ENCODE measurements at regions not wholly inside any gene's neighbourhood (a gene's known extent, or its start where the extent isn't known, plus 50 kb on each side); places are given as distances from the start of the nearest gene placed in this dataset.

DNA sequence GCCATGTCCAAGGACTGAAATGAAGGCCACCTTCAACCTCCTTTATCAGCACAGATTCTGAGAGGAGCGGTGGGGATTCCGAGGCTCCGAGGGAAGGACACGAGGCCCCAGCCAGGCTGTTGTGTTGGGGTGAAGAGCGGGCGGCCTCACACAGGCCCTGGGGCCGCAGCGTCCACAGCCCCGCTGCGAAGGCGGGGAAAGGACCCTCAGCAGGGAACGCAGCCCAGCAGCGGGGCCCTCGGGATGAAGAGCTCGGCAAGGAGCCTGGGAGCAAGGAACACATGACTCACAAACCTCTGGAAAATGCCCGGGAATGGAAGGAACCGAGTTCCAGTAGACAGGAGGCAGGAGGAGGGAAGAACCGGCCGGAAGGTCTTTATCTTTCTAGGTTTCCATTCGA lies 227.2 kb downstream of the BRD1 start:
- H3K36me3 ChIP-seq (replicated peaks in 1 of 2; ENCODE audit: control extremely low read depth in 1 of 2, control insufficient read depth in 1 of 2, extremely low read depth in 1 of 2, insufficient read depth in 2 of 2, low read length in 1 of 2): peaks cover 2 to 7% of the 10 kb centered on the region in 2 experiments
- H3K9ac ChIP-seq (ENCODE audit: low read length): no peak overlapping the region
- no peaks in the 10 kb centered on the region for H3K4me1 ChIP-seq (ENCODE audit: control insufficient read depth in 2 of 2, insufficient read depth in 2 of 2, low read length in 2 of 2)
- ATAC-seq (ENCODE audit: low read depth) (no peak), DNase-seq (no peak)
- POLR2A ChIA-PET: no interaction called here
- no peak overlapping the region for H3K27ac ChIP-seq (ENCODE audit: low read length in 2 of 2)
- H2AFZ ChIP-seq (ENCODE audit: insufficient read depth, low read depth, low read length, poor library complexity, severe bottlenecking): no peak overlapping the region
- no peaks in the 10 kb centered on the region for H3K27me3 Mint-ChIP-seq
- intact Hi-C loops (cut with micrococcal nuclease): no loop called here
- H3K79me2 ChIP-seq (ENCODE audit: control insufficient read depth, insufficient read depth, low read length): peaks cover 65% of the 10 kb centered on the region
- H3K4me1 Mint-ChIP-seq: no peaks in the 10 kb centered on the region
- WGBS (ENCODE audit: insufficient coverage): over 99% methylated on average over 20 of the region's 20 CpGs
- no peak overlapping the region for H3K4me3 ChIP-seq (ENCODE audit: control extremely low read depth in 1 of 5, extremely low read depth in 1 of 5, insufficient read depth in 1 of 5, low read depth in 2 of 5, low read length in 4 of 5)
- no peak overlapping the region for H3K27ac Mint-ChIP-seq
- TF ChIP-seq EZH2 (IDR thresholded peaks at IDR 0.05; ENCODE audit: borderline replicate concordance, insufficient read depth, low read depth, low read length, poor library complexity, severe bottlenecking) (no peak), CTCF (IDR thresholded peaks at IDR 0.05) (no peak)
- CTCF ChIA-PET: no interaction called here
- peaks cover 42% of the 10 kb centered on the region for H4K20me1 ChIP-seq (ENCODE audit: control insufficient read depth, insufficient read depth, low read length, poor library complexity, severe bottlenecking)
- peaks cover 9% of the 10 kb centered on the region for H3K9me3 Mint-ChIP-seq (ENCODE audit: insufficient read depth)
- H3K4me3 Mint-ChIP-seq: no peak overlapping the region
- no peaks in the 10 kb centered on the region for H3K27me3 ChIP-seq (replicated peaks in 1 of 4; ENCODE audit: control extremely low read depth in 1 of 4, control insufficient read depth in 3 of 4, insufficient read depth in 4 of 4, low read length in 3 of 4)
- H3K9me3 ChIP-seq (ENCODE audit: control extremely low read depth in 1 of 3, control insufficient read depth in 2 of 3, insufficient read depth in 1 of 3, low read length in 2 of 3): peaks cover 1 to 12% (median 11%) of the 10 kb centered on the region in 3 donors
- no peak overlapping the region for H3K4me2 ChIP-seq (replicated peaks; ENCODE audit: low read depth, low read length, poor library complexity, severe bottlenecking)

DNA sequence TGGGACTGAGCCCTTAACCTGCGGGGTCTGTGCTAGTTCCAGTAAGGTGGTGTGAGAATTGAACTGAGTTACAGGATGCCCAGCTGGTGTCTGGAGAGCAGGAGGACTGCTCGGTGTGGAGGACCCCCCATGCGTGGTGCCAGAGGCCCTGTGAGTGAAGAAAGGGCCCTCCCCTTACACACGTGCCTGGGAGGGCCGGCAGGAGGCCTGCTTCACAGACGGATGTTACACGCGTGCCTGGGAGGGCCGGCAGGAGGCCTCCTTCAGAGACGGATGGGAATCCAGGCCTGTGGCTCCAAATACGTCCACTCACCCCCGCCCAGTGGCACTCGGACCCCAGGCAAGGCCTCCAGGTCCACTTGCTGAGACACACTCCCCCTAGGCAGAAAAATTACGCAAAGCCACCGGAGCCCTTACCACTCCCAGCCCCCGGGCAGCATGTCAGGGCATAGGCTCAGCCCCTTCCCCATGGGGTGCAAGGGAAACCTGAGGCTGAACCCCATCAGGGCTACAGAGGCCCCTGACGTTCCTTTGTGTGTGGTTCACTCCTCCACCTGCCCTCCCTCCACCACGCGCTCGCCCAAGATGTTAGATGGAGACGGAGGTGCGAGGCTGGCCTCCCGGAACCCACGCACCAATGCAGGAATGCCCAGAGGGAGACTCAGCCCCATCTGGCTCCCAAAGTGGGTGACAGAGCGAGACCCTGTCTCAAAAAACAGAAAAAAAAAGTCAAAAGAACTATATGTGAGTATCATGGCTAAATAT lies 227.8 kb downstream of the BRD1 start:
- Histone ChIP-seq H3K4me2 (replicated peaks; ENCODE audit: low read depth, low read length, poor library complexity, severe bottlenecking) (no peak overlapping the region), H3K36me3 (replicated peaks in 1 of 2; ENCODE audit: control extremely low read depth in 1 of 2, control insufficient read depth in 1 of 2, extremely low read depth in 1 of 2, insufficient read depth in 2 of 2, low read length in 1 of 2) (peaks cover 3 to 7% of the 10 kb centered on the region in 2 experiments), H3K27me3 (replicated peaks in 1 of 4; ENCODE audit: control extremely low read depth in 1 of 4, control insufficient read depth in 3 of 4, insufficient read depth in 4 of 4, low read length in 3 of 4) (no peaks in the 10 kb centered on the region), H3K9ac (ENCODE audit: low read length) (no peak overlapping the region), H3K27ac (ENCODE audit: low read length in 2 of 2) (no peak overlapping the region), H3K9me3 (ENCODE audit: control extremely low read depth in 1 of 3, control insufficient read depth in 2 of 3, insufficient read depth in 1 of 3, low read length in 2 of 3) (peaks cover under 1 to 10% (median 6%) of the 10 kb centered on the region in 3 donors), H2AFZ (ENCODE audit: insufficient read depth, low read depth, low read length, poor library complexity, severe bottlenecking) (no peak overlapping the region), H3K79me2 (ENCODE audit: control insufficient read depth, insufficient read depth, low read length) (peaks cover 71% of the 10 kb centered on the region), H3K4me1 (ENCODE audit: control insufficient read depth in 2 of 2, insufficient read depth in 2 of 2, low read length in 2 of 2) (no peaks in the 10 kb centered on the region), H4K20me1 (ENCODE audit: control insufficient read depth, insufficient read depth, low read length, poor library complexity, severe bottlenecking) (peaks cover 42% of the 10 kb centered on the region), H3K4me3 (ENCODE audit: control extremely low read depth in 1 of 5, extremely low read depth in 1 of 5, insufficient read depth in 1 of 5, low read depth in 2 of 5, low read length in 4 of 5) (no peak overlapping the region)
- WGBS (ENCODE audit: insufficient coverage): 97% methylated on average over 24 of the region's 25 CpGs
- ATAC-seq (ENCODE audit: low read depth) (no peak), DNase-seq (no peak)
- no peak overlapping the region for H3K4me3 Mint-ChIP-seq
- H3K9me3 Mint-ChIP-seq (ENCODE audit: insufficient read depth): peaks cover 6% of the 10 kb centered on the region
- ChIA-PET POLR2A (no interaction called here), CTCF (no interaction called here)
- H3K4me1 Mint-ChIP-seq: no peaks in the 10 kb centered on the region
- intact Hi-C loops (cut with micrococcal nuclease): no loop called here
- TF ChIP-seq CTCF (IDR thresholded peaks at IDR 0.05) (no peak), EZH2 (IDR thresholded peaks at IDR 0.05; ENCODE audit: borderline replicate concordance, insufficient read depth, low read depth, low read length, poor library complexity, severe bottlenecking) (no peak)
- no peaks in the 10 kb centered on the region for H3K27me3 Mint-ChIP-seq
- no peak overlapping the region for H3K27ac Mint-ChIP-seq
